GM23338 (cell line): ENCODE measurements at regions not wholly inside any gene's neighbourhood (a gene's known extent, or its start where the extent isn't known, plus 50 kb on each side); places are given as distances from the start of the nearest gene placed in this dataset.

Experiments used
- ATAC-seq: fragments of 200-7000 bp; cut with Tn5 transposase; 3 replicates; pipeline ENCODE4 v1.9.1; 2020
- DNase-seq: peaks from one replicate; pipeline ENCODE4 v3.0.0-alpha.2; 2015; ENCODE audit warnings: low spot score
- H2AFZ ChIP-seq: fragments of 200-600 bp; sonication (generic); 2 replicates; pipeline ENCODE4 v1.8.0; 2016; ENCODE audit warnings: antibody characterized with exemption, mild to moderate bottlenecking, moderate library complexity
- H3F3A ChIP-seq: fragments of 200-600 bp; sonication (generic); replicated peaks from 2 replicates; pipeline ENCODE4 v1.8.0; 2017; ENCODE audit warnings: antibody characterized with exemption, mixed run types, low read depth
- H3K27ac ChIP-seq: fragments of 200-600 bp; sonication (generic); 2 replicates; pipeline ENCODE4 v1.6.1; 2016; ENCODE audit warnings: low read depth
- H3K27me3 ChIP-seq: fragments of 200-600 bp; sonication (generic); 2 replicates; pipeline ENCODE4 v1.8.0; 2016; ENCODE audit warnings: mild to moderate bottlenecking, mixed run types, moderate library complexity; ENCODE audit not compliant: insufficient read depth
- H3K36me3 ChIP-seq: fragments of 200-600 bp; sonication (generic); 2 replicates; pipeline ENCODE4 v1.8.0; 2016; ENCODE audit warnings: mild to moderate bottlenecking; ENCODE audit not compliant: insufficient read depth
- H3K4me1 ChIP-seq: fragments of 200-600 bp; sonication (generic); 2 replicates; pipeline ENCODE4 v1.8.0; 2016; ENCODE audit warnings: mild to moderate bottlenecking, moderate library complexity; ENCODE audit not compliant: insufficient read depth
- H3K4me2 ChIP-seq: fragments of 200-600 bp; sonication (generic); 2 replicates; pipeline ENCODE4 v1.7.1; 2017; ENCODE audit warnings: mixed run types
- H3K4me3 ChIP-seq: fragments of 200-600 bp; sonication (generic); 2 replicates; pipeline ENCODE4 v1.6.1; 2016; ENCODE audit warnings: mixed run types
- H3K79me2 ChIP-seq: fragments of 200-600 bp; sonication (generic); replicated peaks from 2 replicates; pipeline ENCODE4 v1.8.0; 2017; ENCODE audit warnings: mild to moderate bottlenecking; ENCODE audit not compliant: insufficient read depth
- H3K9me2 ChIP-seq: fragments of 200-600 bp; sonication (generic); 2 replicates; pipeline ENCODE4 v1.8.0; 2017; ENCODE audit not compliant: insufficient read depth
- H4K20me1 ChIP-seq: fragments of 200-600 bp; sonication (generic); replicated peaks from 2 replicates; pipeline ENCODE4 v1.8.0; 2017; ENCODE audit warnings: mild to moderate bottlenecking; ENCODE audit not compliant: insufficient read depth
- H3K27ac Mint-ChIP-seq: 2 replicates; pipeline ENCODE4 v1.8.0; 2020; ENCODE audit warnings: inconsistent platforms, mild to moderate bottlenecking, moderate library complexity, mixed read lengths
- H3K27me3 Mint-ChIP-seq: 3 replicates; pipeline ENCODE4 v1.8.0; 2022; ENCODE audit warnings: low read depth, mild to moderate bottlenecking, moderate library complexity, mixed read lengths, inconsistent platforms; ENCODE audit not compliant: insufficient read depth, poor library complexity
- H3K36me3 Mint-ChIP-seq: 3 replicates; pipeline ENCODE4 v1.8.0; 2021; ENCODE audit warnings: low read depth, mild to moderate bottlenecking, inconsistent platforms, moderate library complexity, mixed read lengths
- H3K4me1 Mint-ChIP-seq: 3 replicates; pipeline ENCODE4 v1.8.0; 2020; ENCODE audit warnings: mild to moderate bottlenecking, inconsistent platforms, mixed read lengths
- H3K4me3 Mint-ChIP-seq: 3 replicates; pipeline ENCODE4 v1.8.0; 2021; ENCODE audit warnings: moderate library complexity, mild to moderate bottlenecking, inconsistent platforms, mixed read lengths
- H3K9me3 Mint-ChIP-seq: 3 replicates; pipeline ENCODE4 v1.8.0; 2020; ENCODE audit warnings: moderate library complexity, mild to moderate bottlenecking, inconsistent platforms, mixed read lengths
- ETS1 ChIP-seq: IDR thresholded peaks from 2 replicates; pipeline ENCODE4 v1.6.1; 2016; ENCODE audit warnings: antibody characterized with exemption
- NANOG ChIP-seq: IDR thresholded peaks from 2 replicates; pipeline ENCODE4 v1.6.1; 2016; ENCODE audit warnings: antibody characterized with exemption, borderline replicate concordance
- ZNF462 ChIP-seq: fragments of 250-450 bp; sonication (Bioruptor Pico); IDR thresholded peaks from 2 replicates; pipeline ENCODE4 v1.5.0; 2020; ENCODE audit warnings: mild to moderate bottlenecking, moderate library complexity
- TF ChIP-seq, protein P1 (sequence below): IDR thresholded peaks from one replicate; pipeline ENCODE4 v1.6.1; 2018; ENCODE audit warnings: antibody characterized with exemption; ENCODE audit not compliant: unreplicated experiment
- TF ChIP-seq, protein P2 (sequence below), 2 experiments: fragments of 200-600 bp in 1 of 2; sonication (generic) in 1 of 2; conservative IDR thresholded peaks; 2 replicates each; pipeline versions ENCODE4 v1.5.1 to v1.6.1; 2016 to 2017; ENCODE audit warnings: antibody characterized with exemption in 2 of 2, low read depth in 2 of 2, mild to moderate bottlenecking in 2 of 2, moderate library complexity in 1 of 2

DNA sequence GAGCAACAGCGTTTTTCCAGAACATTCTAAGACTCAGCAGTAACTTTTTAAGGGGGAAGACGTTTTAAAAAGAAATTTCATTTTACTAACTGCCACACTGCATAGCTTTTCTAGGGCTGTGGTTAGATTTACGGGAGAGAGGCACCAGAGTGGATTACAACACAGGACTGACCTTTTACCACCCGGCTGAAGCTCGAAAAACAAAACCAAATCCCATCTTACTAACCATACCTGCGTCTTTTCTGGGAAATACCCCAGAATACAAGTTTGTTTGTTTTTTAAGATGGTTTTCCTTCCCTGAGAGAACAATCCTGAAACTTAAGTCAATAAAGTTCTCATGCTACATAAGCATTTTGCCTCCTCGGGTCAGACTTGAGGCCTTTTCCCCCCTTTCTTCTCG, 209.3 kb upstream of the SOX4 start (continued):
- no peak for TF ChIP-seq ZNF462 (CRISPR knock-in tag)
- no peak for TF ChIP-seq NANOG
- TF ChIP-seq, protein P1, sequence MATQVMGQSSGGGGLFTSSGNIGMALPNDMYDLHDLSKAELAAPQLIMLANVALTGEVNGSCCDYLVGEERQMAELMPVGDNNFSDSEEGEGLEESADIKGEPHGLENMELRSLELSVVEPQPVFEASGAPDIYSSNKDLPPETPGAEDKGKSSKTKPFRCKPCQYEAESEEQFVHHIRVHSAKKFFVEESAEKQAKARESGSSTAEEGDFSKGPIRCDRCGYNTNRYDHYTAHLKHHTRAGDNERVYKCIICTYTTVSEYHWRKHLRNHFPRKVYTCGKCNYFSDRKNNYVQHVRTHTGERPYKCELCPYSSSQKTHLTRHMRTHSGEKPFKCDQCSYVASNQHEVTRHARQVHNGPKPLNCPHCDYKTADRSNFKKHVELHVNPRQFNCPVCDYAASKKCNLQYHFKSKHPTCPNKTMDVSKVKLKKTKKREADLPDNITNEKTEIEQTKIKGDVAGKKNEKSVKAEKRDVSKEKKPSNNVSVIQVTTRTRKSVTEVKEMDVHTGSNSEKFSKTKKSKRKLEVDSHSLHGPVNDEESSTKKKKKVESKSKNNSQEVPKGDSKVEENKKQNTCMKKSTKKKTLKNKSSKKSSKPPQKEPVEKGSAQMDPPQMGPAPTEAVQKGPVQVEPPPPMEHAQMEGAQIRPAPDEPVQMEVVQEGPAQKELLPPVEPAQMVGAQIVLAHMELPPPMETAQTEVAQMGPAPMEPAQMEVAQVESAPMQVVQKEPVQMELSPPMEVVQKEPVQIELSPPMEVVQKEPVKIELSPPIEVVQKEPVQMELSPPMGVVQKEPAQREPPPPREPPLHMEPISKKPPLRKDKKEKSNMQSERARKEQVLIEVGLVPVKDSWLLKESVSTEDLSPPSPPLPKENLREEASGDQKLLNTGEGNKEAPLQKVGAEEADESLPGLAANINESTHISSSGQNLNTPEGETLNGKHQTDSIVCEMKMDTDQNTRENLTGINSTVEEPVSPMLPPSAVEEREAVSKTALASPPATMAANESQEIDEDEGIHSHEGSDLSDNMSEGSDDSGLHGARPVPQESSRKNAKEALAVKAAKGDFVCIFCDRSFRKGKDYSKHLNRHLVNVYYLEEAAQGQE, result no peak

DNA sequence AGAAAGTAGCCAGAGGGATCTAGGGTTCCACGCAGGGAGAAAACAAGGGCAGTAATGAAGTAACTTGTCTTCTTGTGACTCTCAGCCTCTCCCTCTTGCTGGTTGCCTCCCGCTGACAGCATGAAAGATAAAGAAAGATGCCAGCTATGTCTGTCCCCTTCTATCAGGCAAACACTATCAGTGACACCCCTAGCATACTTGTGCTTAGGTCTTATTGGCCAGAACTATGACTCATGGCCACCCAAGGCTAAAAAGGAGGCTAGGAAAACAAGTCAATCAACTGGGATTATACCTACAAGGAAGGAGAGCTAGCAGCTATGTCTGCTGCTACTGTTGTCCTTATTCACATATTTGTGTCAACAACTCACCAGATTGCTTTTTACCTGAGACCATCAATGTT, 206.8 kb upstream of the SOX4 start:
- peaks cover 5% of the 10 kb centered on the region; the same call in 2 of the 3 replicates for H3K4me1 Mint-ChIP-seq
- no peak for ATAC-seq
- no peak overlapping the region for H3K4me3 Mint-ChIP-seq
- peaks cover 3% of the 10 kb centered on the region for H3K27me3 Mint-ChIP-seq
- no peak overlapping the region for H3K4me3 ChIP-seq
- no peaks in the 10 kb centered on the region for H3K36me3 Mint-ChIP-seq
- peaks cover 3% of the 10 kb centered on the region; the same call in 2 of the 3 replicates for H3K9me3 Mint-ChIP-seq
- peak overlapping the region; percentile 29; the same call in 1 of the 2 replicates for H2AFZ ChIP-seq
- no peak overlapping the region for H3K27ac ChIP-seq
- no peak overlapping the region for H3K4me2 ChIP-seq
- no peaks in the 10 kb centered on the region for H3K9me2 ChIP-seq
- no peaks in the 10 kb centered on the region for H3K27me3 ChIP-seq
- no peaks in the 10 kb centered on the region for H4K20me1 ChIP-seq
- no peaks in the 10 kb centered on the region for H3K36me3 ChIP-seq
- no peaks in the 10 kb centered on the region for H3F3A ChIP-seq
- no peaks in the 10 kb centered on the region for H3K4me1 ChIP-seq
- DNase-seq, result no peak
- H3K27ac Mint-ChIP-seq, result no peak overlapping the region
- no peaks in the 10 kb centered on the region for H3K79me2 ChIP-seq
- TF ChIP-seq, protein P1, result no peak
- TF ChIP-seq ETS1, result no peak
- TF ChIP-seq, protein P2, sequence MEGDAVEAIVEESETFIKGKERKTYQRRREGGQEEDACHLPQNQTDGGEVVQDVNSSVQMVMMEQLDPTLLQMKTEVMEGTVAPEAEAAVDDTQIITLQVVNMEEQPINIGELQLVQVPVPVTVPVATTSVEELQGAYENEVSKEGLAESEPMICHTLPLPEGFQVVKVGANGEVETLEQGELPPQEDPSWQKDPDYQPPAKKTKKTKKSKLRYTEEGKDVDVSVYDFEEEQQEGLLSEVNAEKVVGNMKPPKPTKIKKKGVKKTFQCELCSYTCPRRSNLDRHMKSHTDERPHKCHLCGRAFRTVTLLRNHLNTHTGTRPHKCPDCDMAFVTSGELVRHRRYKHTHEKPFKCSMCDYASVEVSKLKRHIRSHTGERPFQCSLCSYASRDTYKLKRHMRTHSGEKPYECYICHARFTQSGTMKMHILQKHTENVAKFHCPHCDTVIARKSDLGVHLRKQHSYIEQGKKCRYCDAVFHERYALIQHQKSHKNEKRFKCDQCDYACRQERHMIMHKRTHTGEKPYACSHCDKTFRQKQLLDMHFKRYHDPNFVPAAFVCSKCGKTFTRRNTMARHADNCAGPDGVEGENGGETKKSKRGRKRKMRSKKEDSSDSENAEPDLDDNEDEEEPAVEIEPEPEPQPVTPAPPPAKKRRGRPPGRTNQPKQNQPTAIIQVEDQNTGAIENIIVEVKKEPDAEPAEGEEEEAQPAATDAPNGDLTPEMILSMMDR (conservative IDR thresholded peaks at IDR 0.05; ENCODE audit: low read depth in 2 of 2), result no peak
